ENCODE measurements at regions not wholly inside any gene's neighbourhood (a gene's known extent, or its start where the extent isn't known, plus 50 kb on each side); places are given as distances from the start of the nearest gene placed in this dataset.

DNA sequence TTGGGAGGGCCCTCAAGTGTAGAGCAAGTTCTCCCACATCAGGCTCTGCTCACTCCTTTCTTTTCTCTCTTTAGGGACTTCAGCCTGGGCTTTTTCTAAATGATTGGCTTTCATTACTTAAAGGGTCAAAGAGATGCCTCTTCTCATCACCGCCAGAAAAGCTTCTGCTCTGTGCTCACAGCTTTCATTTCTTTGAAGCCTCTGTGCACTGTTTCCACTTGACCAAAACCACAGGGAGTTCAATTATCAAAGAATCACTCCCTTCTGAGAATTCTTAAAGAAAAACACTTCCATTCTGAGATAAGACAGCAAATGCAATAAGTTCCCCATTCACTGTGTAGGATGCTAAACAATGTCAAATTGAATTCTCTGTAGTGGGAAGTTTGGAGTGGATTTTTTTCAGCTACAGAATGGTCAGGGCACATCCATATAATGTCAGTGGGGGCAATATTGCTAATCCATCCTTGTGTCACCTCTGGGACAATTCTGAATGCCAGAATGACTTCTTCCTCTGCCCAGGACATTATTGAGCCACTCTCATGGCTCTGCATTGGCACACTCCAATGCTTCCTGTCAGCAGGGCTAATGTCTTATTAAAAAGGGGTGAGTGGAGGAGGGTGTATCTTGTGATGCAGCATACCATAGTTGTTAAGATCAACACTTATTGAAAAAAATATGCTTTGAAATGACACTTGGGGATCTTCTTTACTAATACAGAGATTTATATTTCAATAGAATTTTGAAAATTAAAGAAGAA lies 217.6 kb downstream of the SNCA start:
- Histone ChIP-seq H3K4me3 (no peak overlapping the region), H3F3A (ENCODE audit: insufficient read depth, low read depth) (no peaks in the 10 kb centered on the region), H3K36me3 (ENCODE audit: low read depth) (no peaks in the 10 kb centered on the region), H3K79me2 (ENCODE audit: low read depth) (no peaks in the 10 kb centered on the region), H3K9me3 (ENCODE audit: insufficient read depth, low read depth) (no peaks in the 10 kb centered on the region), H3K27ac (no peak overlapping the region), H3K9me2 (ENCODE audit: insufficient read depth) (no peaks in the 10 kb centered on the region), H3K4me2 (no peak overlapping the region), H2AFZ (no peak overlapping the region), H4K20me1 (ENCODE audit: insufficient read depth) (no peaks in the 10 kb centered on the region), H3K27me3 (ENCODE audit: insufficient read depth, low read depth) (no peaks in the 10 kb centered on the region), H3K4me1 (replicated peaks; ENCODE audit: insufficient read depth) (no peaks in the 10 kb centered on the region)
- no peak for DNase-seq
- CTCF ChIA-PET, result interaction anchor here (0.6 kb wide), 1 partner anchor 140 kb away, joined by 3 read pairs; no protein-coding TSS in a partner anchor
- intact Hi-C loops (cut with micrococcal nuclease; ENCODE audit: unreplicated experiment), result no loop called here
- POLR2A ChIA-PET (ENCODE audit: unreplicated experiment), result no interaction called here
- TF ChIP-seq, protein P1, sequence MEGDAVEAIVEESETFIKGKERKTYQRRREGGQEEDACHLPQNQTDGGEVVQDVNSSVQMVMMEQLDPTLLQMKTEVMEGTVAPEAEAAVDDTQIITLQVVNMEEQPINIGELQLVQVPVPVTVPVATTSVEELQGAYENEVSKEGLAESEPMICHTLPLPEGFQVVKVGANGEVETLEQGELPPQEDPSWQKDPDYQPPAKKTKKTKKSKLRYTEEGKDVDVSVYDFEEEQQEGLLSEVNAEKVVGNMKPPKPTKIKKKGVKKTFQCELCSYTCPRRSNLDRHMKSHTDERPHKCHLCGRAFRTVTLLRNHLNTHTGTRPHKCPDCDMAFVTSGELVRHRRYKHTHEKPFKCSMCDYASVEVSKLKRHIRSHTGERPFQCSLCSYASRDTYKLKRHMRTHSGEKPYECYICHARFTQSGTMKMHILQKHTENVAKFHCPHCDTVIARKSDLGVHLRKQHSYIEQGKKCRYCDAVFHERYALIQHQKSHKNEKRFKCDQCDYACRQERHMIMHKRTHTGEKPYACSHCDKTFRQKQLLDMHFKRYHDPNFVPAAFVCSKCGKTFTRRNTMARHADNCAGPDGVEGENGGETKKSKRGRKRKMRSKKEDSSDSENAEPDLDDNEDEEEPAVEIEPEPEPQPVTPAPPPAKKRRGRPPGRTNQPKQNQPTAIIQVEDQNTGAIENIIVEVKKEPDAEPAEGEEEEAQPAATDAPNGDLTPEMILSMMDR (conservative IDR thresholded peaks at IDR 0.05), result no peak
- no peak for TF ChIP-seq EZH2 (IDR thresholded peaks at IDR 0.05; ENCODE audit: low read depth)
- no TSS peak for BruUV-seq (replicated peaks)

- BruUV-seq (replicated peaks), result no TSS peak
- H2AFZ ChIP-seq, result no peak overlapping the region
- H3K79me2 ChIP-seq (ENCODE audit: low read depth), result no peaks in the 10 kb centered on the region
- H3F3A ChIP-seq (ENCODE audit: insufficient read depth, low read depth), result no peaks in the 10 kb centered on the region
- no peaks in the 10 kb centered on the region for H3K36me3 ChIP-seq (ENCODE audit: low read depth)
- ChIA-PET CTCF (no interaction called here), POLR2A (ENCODE audit: unreplicated experiment) (no interaction called here)
- no peak overlapping the region for H3K4me2 ChIP-seq
- H3K27ac ChIP-seq, result no peak overlapping the region
- no peaks in the 10 kb centered on the region for H3K27me3 ChIP-seq (ENCODE audit: insufficient read depth, low read depth)
- intact Hi-C loops (cut with micrococcal nuclease; ENCODE audit: unreplicated experiment), result no loop called here
- no peak for TF ChIP-seq EZH2 (IDR thresholded peaks at IDR 0.05; ENCODE audit: low read depth)
- TF ChIP-seq, protein P1 (conservative IDR thresholded peaks at IDR 0.05), result no peak
- no peaks in the 10 kb centered on the region for H3K4me1 ChIP-seq (replicated peaks; ENCODE audit: insufficient read depth)
- no peaks in the 10 kb centered on the region for H4K20me1 ChIP-seq (ENCODE audit: insufficient read depth)
- no peak overlapping the region for H3K4me3 ChIP-seq
- DNase-seq, result no peak
- no peaks in the 10 kb centered on the region for H3K9me2 ChIP-seq (ENCODE audit: insufficient read depth)
- no peaks in the 10 kb centered on the region for H3K9me3 ChIP-seq (ENCODE audit: insufficient read depth, low read depth)
Observed at GRCh38 chr4:89618151-89618550, 218.8 kb downstream of the SNCA start.

DNA sequence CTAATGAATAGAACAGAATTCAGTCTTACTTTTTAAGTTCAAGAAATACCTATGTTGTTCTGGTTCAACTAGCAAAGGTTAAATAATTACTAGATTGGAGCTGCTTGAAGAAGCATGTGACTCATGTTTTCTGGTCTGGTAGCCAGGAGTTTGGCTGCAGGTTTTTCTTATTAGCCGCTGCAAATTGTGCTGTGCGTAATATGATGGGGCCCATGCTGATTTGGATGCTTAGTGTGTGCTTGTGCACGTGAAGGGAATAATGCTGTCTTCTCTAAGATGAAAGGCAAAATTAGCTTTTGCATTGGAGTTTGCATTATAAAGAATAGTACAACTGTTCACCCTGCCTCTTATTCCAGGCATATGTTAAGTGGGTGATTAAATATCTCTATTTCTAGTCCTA lies 219.6 kb downstream of the SNCA start:
- no peak overlapping the region for H3K4me2 ChIP-seq
- no peak for DNase-seq
- H3F3A ChIP-seq (ENCODE audit: insufficient read depth, low read depth), result no peaks in the 10 kb centered on the region
- CTCF ChIA-PET, result no interaction called here
- intact Hi-C loops (cut with micrococcal nuclease; ENCODE audit: unreplicated experiment), result no loop called here
- no TSS peak for BruUV-seq (replicated peaks)
- no peak overlapping the region for H2AFZ ChIP-seq
- no peaks in the 10 kb centered on the region for H3K4me1 ChIP-seq (replicated peaks; ENCODE audit: insufficient read depth)
- no peaks in the 10 kb centered on the region for H4K20me1 ChIP-seq (ENCODE audit: insufficient read depth)
- no peak overlapping the region for H3K27ac ChIP-seq
- H3K79me2 ChIP-seq (ENCODE audit: low read depth), result no peaks in the 10 kb centered on the region
- H3K36me3 ChIP-seq (ENCODE audit: low read depth), result no peaks in the 10 kb centered on the region
- no peak overlapping the region for H3K4me3 ChIP-seq
- no peaks in the 10 kb centered on the region for H3K9me3 ChIP-seq (ENCODE audit: insufficient read depth, low read depth)
- no peak for TF ChIP-seq EZH2 (IDR thresholded peaks at IDR 0.05; ENCODE audit: low read depth)
- TF ChIP-seq, protein P1 (conservative IDR thresholded peaks at IDR 0.05), result no peak
- H3K9me2 ChIP-seq (ENCODE audit: insufficient read depth), result no peaks in the 10 kb centered on the region
- POLR2A ChIA-PET (ENCODE audit: unreplicated experiment), result no interaction called here
- no peaks in the 10 kb centered on the region for H3K27me3 ChIP-seq (ENCODE audit: insufficient read depth, low read depth)
